ENCODE measurements at regions not wholly inside any gene's neighbourhood (a gene's known extent, or its start where the extent isn't known, plus 50 kb on each side); places are given as distances from the start of the nearest gene placed in this dataset.
A peak's percentile ranks its signal among the peaks of the same experiment; 100 is the strongest.

GRCh38 chr20:16175322-16175961 lies 397.8 kb downstream of the KIF16B start:
- Histone ChIP-seq H3K9me3 (replicated peaks; ENCODE audit: control insufficient read depth, insufficient read depth, low read length) (no peaks in the 10 kb centered on the region; the same call in 2 of the 3 replicates), H3K36me3 (ENCODE audit: control insufficient read depth in 2 of 2, insufficient read depth in 2 of 2, low read length in 1 of 2) (no peaks in the 10 kb centered on the region), H3K27ac (ENCODE audit: control insufficient read depth, insufficient read depth) (no peak overlapping the region), H3K27me3 (replicated peaks in 1 of 2; ENCODE audit: control insufficient read depth in 2 of 2, insufficient read depth in 2 of 2, low read length in 1 of 2) (no peaks in the 10 kb centered on the region; a peak in 1 of 4 replicates), H3K4me1 (ENCODE audit: control insufficient read depth, insufficient read depth, low read length) (no peaks in the 10 kb centered on the region), H3K4me3 (no peak overlapping the region), H3K4me2 (ENCODE audit: control insufficient read depth, insufficient read depth) (0 out of 2 replicates have a peak overlapping the region, but pooled peaks have one; percentile 23), H4K20me1 (ENCODE audit: control insufficient read depth, insufficient read depth) (no peaks in the 10 kb centered on the region), H2AFZ (ENCODE audit: control insufficient read depth, low read depth, low read length) (peak overlapping the region; percentile 35), H3K79me2 (ENCODE audit: control insufficient read depth, insufficient read depth, low read length) (no peaks in the 10 kb centered on the region), H3K9ac (ENCODE audit: control insufficient read depth, insufficient read depth, low read length) (no peak overlapping the region)
- no peak for ATAC-seq
- ChIA-PET RAD21 (ENCODE audit: unreplicated experiment) (interaction anchor here (0.5 kb wide), 1 partner anchor 25 kb away, joined by 3 read pairs; no protein-coding TSS in a partner anchor), POLR2A (interaction anchor here (0.9 kb wide), 1 partner anchor 30 kb away, joined by 4 read pairs; no protein-coding TSS in a partner anchor), CTCF (interaction anchor here (1.3 kb wide), 1 partner anchor 9 kb away, joined by 3 read pairs; no protein-coding TSS in a partner anchor), SMC1A (ENCODE audit: uncharacterized antibody, unreplicated experiment) (interaction anchor here (1.2 to 1.3 kb wide), 2 partner anchors 17 to 199 kb away, joined by 3 read pairs; no protein-coding TSS in a partner anchor)
- BruUV-seq (replicated peaks), result no TSS peak
- TF ChIP-seq ZNF217 (IDR thresholded peaks at IDR 0.05) (no peak), ZNF24 (IDR thresholded peaks at IDR 0.05) (no peak), BRCA1 (IDR thresholded peaks at IDR 0.05; ENCODE audit: low read depth, low read length) (no peak), NBN (IDR thresholded peaks at IDR 0.05) (no peak), RB1 (IDR thresholded peaks at IDR 0.05; ENCODE audit: borderline replicate concordance) (no peak), PAX8 (IDR thresholded peaks at IDR 0.05) (no peak), SPI1 (IDR thresholded peaks at IDR 0.05; ENCODE audit: borderline replicate concordance, insufficient read depth, low read depth, low read length) (peak; percentile 53; the same call in 1 of the 2 replicates)
- TF ChIP-seq, protein P1, sequence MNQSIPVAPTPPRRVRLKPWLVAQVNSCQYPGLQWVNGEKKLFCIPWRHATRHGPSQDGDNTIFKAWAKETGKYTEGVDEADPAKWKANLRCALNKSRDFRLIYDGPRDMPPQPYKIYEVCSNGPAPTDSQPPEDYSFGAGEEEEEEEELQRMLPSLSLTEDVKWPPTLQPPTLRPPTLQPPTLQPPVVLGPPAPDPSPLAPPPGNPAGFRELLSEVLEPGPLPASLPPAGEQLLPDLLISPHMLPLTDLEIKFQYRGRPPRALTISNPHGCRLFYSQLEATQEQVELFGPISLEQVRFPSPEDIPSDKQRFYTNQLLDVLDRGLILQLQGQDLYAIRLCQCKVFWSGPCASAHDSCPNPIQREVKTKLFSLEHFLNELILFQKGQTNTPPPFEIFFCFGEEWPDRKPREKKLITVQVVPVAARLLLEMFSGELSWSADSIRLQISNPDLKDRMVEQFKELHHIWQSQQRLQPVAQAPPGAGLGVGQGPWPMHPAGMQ (IDR thresholded peaks at IDR 0.05; ENCODE audit: borderline replicate concordance), result no peak
- FAIRE-seq, result peak; percentile 84
- in situ Hi-C loops (cut with MboI), result no loop called here
- intact Hi-C loops (cut with micrococcal nuclease; ENCODE audit: unreplicated experiment), result no loop called here
- peak; percentile 17 for DNase-seq (ENCODE audit: low read depth, low spot score)
- WGBS (ENCODE audit: insufficient coverage, insufficient replicate concordance, low lambda C conversion rate, missing lambda C conversion rate), result 17% methylated on average over 7 of the region's 7 CpGs
